Vagina (tissue), 2 donors: ENCODE measurements at regions not wholly inside any gene's neighbourhood (a gene's known extent, or its start where the extent isn't known, plus 50 kb on each side); places are given as distances from the start of the nearest gene placed in this dataset.

Experiments used
- DNase-seq, 2 donors: peaks; one replicate each; pipeline ENCODE4 v3.0.0-alpha.2; 2017; ENCODE audit errors: extremely low spot score in 2 of 2
- H3K27ac ChIP-seq: fragments of 200-600 bp; sonication (generic); one replicate; pipeline ENCODE4 v1.5.1; 2019
- H3K27me3 ChIP-seq: fragments of 200-600 bp; sonication (generic); one replicate; pipeline ENCODE4 v1.5.1; 2019
- H3K36me3 ChIP-seq, 2 donors: fragments of 200-600 bp; sonication (generic); one replicate each; pipeline ENCODE4 v1.5.1; 2017 to 2019
- H3K4me1 ChIP-seq: fragments of 200-600 bp; sonication (generic); one replicate; pipeline ENCODE4 v1.5.1; 2019
- H3K4me3 ChIP-seq, 2 donors: fragments of 200-600 bp; sonication (generic); 1 replicate in 1 of 2; 2 replicates in 1 of 2; pipeline ENCODE4 v1.5.1; 2016 to 2019
- H3K9me3 ChIP-seq: fragments of 200-600 bp; sonication (generic); one replicate; pipeline ENCODE4 v1.5.1; 2019
- CTCF ChIP-seq, 3 experiments: fragments of 450-650 bp in 2 of 3; fragments of 200-600 bp in 1 of 3; sonication (generic) in 1 of 3; IDR thresholded peaks; one replicate each; pipeline ENCODE4 v1.5.1; 2017 to 2019; ENCODE audit warnings: antibody characterized with exemption in 3 of 3, mild to moderate bottlenecking in 2 of 3, moderate library complexity in 2 of 3
- POLR2A ChIP-seq, 2 donors: fragments of 450-650 bp; IDR thresholded peaks; one replicate each; pipeline ENCODE4 v1.6.1; 2017; ENCODE audit warnings: antibody characterized with exemption in 2 of 2, mild to moderate bottlenecking in 2 of 2, moderate library complexity in 2 of 2
- POLR2AphosphoS5 ChIP-seq, 2 donors: sonication (generic); formaldehyde crosslinking; IDR thresholded peaks; one replicate each; pipeline ENCODE4 v1.9.0; 2017; ENCODE audit warnings: antibody characterized with exemption in 2 of 2, mild to moderate bottlenecking in 2 of 2, low read depth in 1 of 2; ENCODE audit not compliant: insufficient read depth in 1 of 2
- intact Hi-C: fragments of 100-400 bp; cut with DNase I; formaldehyde crosslinking; loops from one replicate; pipeline ENCODE4 v1.15.1; 2023

- intact Hi-C loops, result no loop called here
- no peaks in the 10 kb centered on the region for H3K9me3 ChIP-seq
- TF ChIP-seq CTCF (IDR thresholded peaks at IDR 0.05), result no peak
- TF ChIP-seq POLR2AphosphoS5 (IDR thresholded peaks at IDR 0.05; ENCODE audit: insufficient read depth in 1 of 2, low read depth in 1 of 2), result no peak
- no peak for TF ChIP-seq POLR2A (IDR thresholded peaks at IDR 0.05)
- no peak overlapping the region for H3K4me3 ChIP-seq
- no peak for DNase-seq
- no peaks in the 10 kb centered on the region for H3K27me3 ChIP-seq
- H3K27ac ChIP-seq, result no peak overlapping the region
- H3K4me1 ChIP-seq, result no peaks in the 10 kb centered on the region
- no peaks in the 10 kb centered on the region for H3K36me3 ChIP-seq
These were observed 131.8 kb downstream of the KCTD15 start for GRCh38 chr19:33928458-33928950.

GRCh38 chr19:33933931-33934330, 137.3 kb downstream of the KCTD15 start:
- Histone ChIP-seq H3K9me3 (no peaks in the 10 kb centered on the region), H3K4me1 (no peaks in the 10 kb centered on the region), H3K4me3 (no peak overlapping the region), H3K27me3 (no peaks in the 10 kb centered on the region), H3K36me3 (no peaks in the 10 kb centered on the region), H3K27ac (no peak overlapping the region)
- no peak for DNase-seq
- intact Hi-C loops, result no loop called here
- TF ChIP-seq CTCF (IDR thresholded peaks at IDR 0.05) (no peak), POLR2AphosphoS5 (IDR thresholded peaks at IDR 0.05; ENCODE audit: insufficient read depth in 1 of 2, low read depth in 1 of 2) (no peak), POLR2A (IDR thresholded peaks at IDR 0.05) (no peak)

GRCh38 chr19:33938821-33939220, 142.2 kb downstream of the KCTD15 start:
- TF ChIP-seq POLR2AphosphoS5 (IDR thresholded peaks at IDR 0.05; ENCODE audit: insufficient read depth in 1 of 2, low read depth in 1 of 2) (no peak), POLR2A (IDR thresholded peaks at IDR 0.05) (no peak), CTCF (IDR thresholded peaks at IDR 0.05) (no peak)
- Histone ChIP-seq H3K27me3 (no peaks in the 10 kb centered on the region), H3K27ac (no peak overlapping the region), H3K4me1 (no peaks in the 10 kb centered on the region), H3K9me3 (no peaks in the 10 kb centered on the region), H3K36me3 (no peaks in the 10 kb centered on the region), H3K4me3 (no peak overlapping the region)
- intact Hi-C loops, result no loop called here
- DNase-seq, result no peak

GRCh38 chr19:33941133-33941532, 144.5 kb downstream of the KCTD15 start:
- Histone ChIP-seq H3K9me3 (no peaks in the 10 kb centered on the region), H3K27ac (no peak overlapping the region), H3K27me3 (no peaks in the 10 kb centered on the region), H3K36me3 (no peaks in the 10 kb centered on the region), H3K4me1 (no peaks in the 10 kb centered on the region), H3K4me3 (no peak overlapping the region)
- intact Hi-C loops, result no loop called here
- TF ChIP-seq POLR2A (IDR thresholded peaks at IDR 0.05) (no peak), CTCF (IDR thresholded peaks at IDR 0.05) (no peak), POLR2AphosphoS5 (IDR thresholded peaks at IDR 0.05; ENCODE audit: insufficient read depth in 1 of 2, low read depth in 1 of 2) (no peak)
- DNase-seq, result no peak

GRCh38 chr19:33946535-33947264, 150.0 kb downstream of the KCTD15 start:
- Histone ChIP-seq H3K9me3 (no peaks in the 10 kb centered on the region), H3K4me1 (no peaks in the 10 kb centered on the region), H3K36me3 (no peaks in the 10 kb centered on the region), H3K27me3 (no peaks in the 10 kb centered on the region), H3K27ac (no peak overlapping the region), H3K4me3 (no peak overlapping the region)
- intact Hi-C loops, result no loop called here
- DNase-seq, result no peak
- TF ChIP-seq POLR2A (IDR thresholded peaks at IDR 0.05), result no peak
- TF ChIP-seq POLR2AphosphoS5 (IDR thresholded peaks at IDR 0.05; ENCODE audit: insufficient read depth in 1 of 2, low read depth in 1 of 2), result no peak
- no peak for TF ChIP-seq CTCF (IDR thresholded peaks at IDR 0.05)
